ENCODE measurements at regions not wholly inside any gene's neighbourhood (a gene's known extent, or its start where the extent isn't known, plus 50 kb on each side); places are given as distances from the start of the nearest gene placed in this dataset.
"Not testable (repeated sequence)": the region's sequence is repeated elsewhere in the genome, so short reads cannot be mapped to it uniquely, and the experiment has no call there.

DNA sequence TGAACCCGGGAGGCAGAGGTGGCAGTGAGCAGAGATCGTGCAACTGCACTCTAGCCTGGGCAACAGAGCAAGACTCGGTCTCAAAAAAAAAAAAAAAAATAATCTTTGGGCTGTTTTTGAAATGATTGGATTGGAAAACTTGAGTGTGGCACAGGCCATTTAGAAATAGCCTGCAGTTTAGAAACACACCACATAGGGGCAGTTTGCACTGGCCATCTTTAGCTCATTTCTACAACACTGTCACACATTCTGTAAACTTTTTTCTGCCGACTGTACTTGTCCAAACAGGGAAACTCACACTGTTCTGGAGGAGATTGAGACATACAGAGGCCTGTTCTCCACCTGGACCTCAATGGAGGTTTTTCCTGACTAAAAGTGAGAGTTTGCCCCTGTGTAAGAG is 546.3 kb downstream of the RPIA start:
- not testable (repeated sequence) for DNase-seq

DNA sequence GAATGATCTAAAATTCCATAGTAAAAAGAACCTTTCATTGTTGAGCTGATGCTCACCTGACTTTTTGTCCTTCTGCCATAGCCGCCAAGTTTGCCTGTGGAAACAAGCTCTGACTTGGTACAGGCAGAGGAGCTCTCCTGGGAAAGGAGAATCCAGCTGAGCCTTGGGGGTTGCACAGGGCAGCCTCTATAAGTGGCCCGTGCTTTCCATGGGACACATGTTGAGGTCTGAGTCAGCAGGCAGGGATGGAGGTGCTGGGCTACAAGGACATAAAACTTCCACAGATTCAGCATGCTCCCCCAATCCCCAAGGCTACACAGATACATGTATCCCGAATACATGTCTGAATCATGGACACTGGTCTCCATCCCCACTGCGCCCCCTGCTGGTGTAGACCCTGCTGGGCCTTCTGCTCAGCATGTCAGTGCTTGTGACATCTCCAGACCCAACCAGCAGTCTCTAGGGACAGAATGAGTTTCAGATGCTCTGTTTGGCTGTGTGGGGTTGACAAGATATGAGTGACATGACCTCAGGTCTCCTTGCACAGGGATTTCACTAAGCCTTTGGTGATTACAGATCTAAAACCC is 551.7 kb downstream of the RPIA start:
- not testable (repeated sequence) for DNase-seq

DNA sequence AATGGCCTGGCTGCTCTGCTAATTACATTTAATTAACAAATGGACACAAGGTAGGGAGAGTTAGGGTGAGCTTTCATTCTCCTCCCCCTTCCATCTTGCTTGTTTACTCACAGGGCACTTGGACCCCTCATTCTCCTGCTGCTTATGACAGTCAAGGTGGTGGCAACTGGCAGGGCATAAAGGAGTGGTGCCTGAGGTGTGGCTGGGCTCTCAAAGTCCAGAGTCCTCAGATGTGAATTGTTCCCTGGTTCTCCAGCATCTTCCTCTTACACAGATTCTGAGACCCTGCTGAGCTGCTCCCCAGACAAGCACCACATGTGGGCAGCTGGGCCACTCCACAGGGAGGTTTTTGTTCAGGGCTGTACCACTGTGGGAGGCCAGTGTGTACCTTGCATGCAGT is 552.9 kb downstream of the RPIA start:
- DNase-seq, result not testable (repeated sequence)

DNA sequence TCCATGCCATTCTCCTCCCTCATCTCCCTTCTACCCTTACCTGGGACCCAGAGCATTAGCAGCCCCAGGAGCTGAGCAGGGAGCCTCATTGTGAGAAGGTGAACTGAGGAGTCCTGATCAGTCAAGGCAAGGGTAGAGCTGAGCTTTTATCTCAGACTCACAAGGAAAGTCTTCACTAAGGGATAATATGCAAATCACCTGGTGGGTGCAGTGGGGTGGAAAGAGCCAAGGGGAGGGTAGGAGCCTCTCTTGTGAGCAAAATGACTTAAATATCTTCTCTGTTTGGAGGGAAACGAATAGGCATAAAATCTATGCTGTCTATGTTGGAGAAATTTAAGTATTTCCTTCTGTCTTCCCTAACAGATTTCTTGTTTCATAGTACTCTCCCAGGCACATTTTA is 554.0 kb downstream of the RPIA start:
- DNase-seq, result not testable (repeated sequence)

DNA sequence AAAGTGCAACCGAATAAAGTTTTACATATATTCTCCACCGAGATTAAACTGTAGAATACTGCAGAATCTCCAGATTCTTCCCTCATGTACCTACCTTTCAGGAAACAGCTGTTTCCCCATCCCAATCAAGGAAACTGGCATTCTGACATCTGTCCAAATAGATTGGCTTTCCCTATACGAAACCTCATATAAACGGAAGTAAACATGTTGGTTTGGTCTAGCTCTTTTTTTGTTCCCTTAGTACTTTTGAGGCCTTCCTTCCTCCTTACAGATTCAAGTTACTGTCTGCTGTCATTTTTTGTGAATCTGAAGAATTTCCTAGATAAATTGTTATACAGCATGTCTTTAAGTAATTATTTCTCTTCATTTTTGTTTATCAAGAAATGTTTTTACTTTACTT is 554.6 kb downstream of the RPIA start:
- not testable (repeated sequence) for DNase-seq

DNA sequence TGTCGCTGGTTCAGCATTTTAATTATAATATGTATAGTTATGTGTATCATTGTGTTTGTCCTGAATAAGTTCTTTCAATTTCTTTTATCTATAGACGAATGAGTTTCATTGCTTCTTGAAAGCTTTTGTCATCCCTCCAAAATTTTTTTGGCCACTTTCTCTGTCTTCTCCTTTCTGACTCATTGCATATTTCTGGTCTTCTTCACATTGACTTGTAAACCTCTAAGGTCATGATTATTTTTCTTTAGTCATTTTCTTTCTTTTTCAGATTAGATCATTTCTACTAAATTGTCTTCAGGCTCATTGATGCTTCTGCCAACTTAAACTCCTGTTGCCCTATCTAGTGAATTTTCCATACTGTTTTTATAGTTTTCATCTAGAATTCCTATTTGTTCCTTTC is 555.1 kb downstream of the RPIA start:
- DNase-seq, result not testable (repeated sequence)

DNA sequence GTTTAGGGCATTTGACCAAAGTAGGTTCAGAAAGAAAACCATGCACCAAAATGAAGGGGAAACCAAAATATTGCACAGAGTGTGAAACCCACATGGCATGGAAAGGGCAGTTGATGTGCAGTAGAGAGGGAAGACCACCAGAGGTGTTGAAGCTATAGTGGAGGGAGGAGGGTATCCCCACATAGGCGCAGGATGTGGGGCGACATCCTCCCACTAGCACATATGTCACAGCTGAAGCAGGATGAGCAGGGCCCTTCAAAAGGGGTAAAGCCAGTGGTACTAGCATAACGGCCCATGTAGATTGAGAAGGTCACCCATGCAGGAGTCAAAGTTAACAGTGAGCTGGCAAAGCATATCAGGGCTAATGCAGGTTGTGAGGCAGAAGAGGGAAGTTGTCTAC is 563.5 kb downstream of the RPIA start:
- DNase-seq, result not testable (repeated sequence)

DNA sequence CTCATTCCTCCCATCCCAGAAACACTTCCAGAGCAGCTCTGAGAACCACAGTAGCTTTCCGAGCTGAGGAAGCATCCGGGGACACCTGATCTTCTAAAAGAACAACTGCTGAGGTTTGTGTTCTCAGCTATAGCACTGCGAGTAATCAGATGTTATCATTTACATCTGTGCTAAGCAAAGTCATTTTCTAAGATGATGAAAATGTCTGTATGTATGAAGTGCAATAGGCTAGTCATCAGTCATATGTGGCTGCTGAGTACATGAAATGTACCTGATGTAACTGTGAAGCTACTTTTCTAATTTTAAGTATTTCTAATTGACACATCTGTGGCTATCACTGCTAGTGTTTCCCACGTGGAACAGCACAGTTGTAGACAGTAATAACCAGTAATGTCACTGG is 582.0 kb downstream of the RPIA start:
- not testable (repeated sequence) for DNase-seq

DNA sequence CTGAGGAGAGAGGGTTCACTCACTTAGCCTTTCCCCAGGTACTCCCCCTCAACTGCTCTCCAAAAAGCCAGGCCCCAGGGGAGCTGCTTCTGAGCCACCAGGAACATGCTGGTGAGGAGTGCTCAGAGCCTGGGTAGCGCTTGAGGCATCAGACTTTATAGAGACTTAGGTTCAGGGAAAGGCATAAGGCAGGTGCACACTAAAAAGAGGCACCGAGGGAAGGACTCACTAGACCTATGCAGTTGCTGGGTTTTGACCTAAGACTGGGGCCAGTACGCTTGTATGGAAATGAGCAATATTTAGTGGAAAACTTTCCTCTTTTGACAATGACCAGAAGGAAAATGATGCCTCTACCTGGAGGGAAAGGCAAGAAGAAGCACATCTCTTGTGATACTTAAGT is 589.1 kb downstream of the RPIA start:
- not testable (repeated sequence) for DNase-seq

DNA sequence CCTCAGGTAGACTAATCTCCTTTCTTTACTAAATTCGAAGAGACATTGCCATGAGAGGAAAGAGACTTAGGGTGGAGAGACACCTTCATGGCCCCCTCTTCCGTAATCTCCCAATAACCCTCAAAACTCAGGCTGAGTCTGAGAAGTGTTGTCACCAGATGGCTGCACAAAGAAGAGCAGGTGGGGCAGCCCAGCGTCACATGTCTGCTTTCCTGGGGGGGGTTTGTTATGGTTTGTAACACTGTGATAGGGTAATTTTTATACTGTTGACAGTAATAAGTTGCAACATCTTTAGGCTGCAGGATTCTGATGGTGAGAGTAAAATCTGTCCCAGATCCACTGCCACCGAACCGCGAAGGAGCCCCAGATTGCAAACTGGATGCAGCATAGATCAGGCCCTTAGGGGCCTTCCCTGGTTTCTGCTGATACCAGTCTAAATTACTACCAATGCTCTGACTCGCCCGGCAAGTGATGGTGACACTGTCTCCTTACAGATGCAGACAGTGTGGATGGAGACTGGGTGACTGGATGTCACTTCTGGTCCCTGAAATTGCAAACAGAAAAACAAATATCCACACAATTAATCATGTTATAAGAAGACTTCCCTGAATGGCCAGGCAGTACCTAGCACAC is 595.1 kb downstream of the RPIA start:
- DNase-seq, result not testable (repeated sequence)

DNA sequence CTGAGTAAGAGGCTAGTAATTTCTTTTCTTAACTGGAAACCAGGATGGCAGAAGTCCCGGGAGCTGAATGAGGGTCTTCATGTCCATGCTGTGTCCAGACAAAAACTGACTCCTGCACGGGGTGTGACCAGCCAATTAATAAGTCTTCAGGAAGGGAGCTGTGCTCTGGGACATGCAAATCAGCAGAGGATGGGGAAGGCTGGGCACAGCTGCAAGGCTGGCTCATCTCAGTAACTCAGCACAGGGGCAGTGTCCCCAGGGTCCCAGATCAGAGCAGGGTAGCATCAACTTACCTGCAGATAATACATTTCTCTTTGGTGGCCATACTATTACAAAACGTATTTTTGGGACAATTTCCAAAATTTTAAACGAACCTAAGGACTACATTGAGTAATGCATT is 595.6 kb downstream of the RPIA start:
- not testable (repeated sequence) for DNase-seq

DNA sequence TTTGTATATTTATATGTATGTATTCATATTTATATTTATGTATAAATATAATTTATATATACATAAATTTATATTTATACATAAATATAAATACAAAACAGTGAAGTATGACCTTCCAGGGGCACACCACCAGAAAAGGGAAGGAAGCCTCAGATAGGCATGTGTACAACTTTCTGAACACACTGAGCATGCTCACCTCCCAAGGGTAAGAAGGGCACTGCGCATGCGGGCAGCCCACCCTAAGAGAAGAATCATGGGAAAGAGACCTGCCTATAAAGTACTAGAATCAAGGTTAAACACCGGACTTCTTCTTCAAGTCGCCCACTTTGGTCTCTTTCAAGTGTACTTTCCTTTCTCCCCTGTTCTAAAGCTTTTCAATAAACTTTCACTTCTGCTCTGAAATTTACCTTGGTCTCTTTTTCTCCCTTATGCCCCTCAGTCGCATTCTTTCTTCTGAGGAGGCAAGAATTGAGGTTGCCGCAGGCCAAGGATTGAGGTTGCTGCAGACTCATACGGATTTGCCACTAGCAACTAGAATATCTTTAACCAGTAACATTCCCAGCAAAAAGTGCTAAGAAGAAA is 600.3 kb downstream of the RPIA start:
- not testable (repeated sequence) for DNase-seq

DNA sequence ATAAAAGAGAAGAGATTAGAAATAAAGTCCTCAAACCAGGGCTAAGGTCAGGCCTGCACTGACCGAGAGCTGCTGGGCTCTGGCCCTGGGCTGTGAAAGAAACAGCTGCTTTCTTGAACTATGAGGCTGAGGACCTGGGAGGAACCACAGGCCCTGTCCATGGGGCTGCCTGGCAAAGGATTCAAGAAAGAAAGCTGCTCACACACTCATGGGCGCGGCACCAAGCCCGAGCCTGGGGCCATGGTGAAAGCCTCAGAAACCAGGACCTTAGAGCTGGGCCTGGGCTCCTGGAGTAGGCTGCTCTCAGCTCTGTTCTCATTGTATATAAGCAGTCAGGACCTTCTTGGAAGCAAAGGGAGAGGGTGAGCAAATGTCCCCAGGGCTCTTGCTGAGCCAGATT is 601.9 kb downstream of the RPIA start:
- not testable (repeated sequence) for DNase-seq

DNA sequence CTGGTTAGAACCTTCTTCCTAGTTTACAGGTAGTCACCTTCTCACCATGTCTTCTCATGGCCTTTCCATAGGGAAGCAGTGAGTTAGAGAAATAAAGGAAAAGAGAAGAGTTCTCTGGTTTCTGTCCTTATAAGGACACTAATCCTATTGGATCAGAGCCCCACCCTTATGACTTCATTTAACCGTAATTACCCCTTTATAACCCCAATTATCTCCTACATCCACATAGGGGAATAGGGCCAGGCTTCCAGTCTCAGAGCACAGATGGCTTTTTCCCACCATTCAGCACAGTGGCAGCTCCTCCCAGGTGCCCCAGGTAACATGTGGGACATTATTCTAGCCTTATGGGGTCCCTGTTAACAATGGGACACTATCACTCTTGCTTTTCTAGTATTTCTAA is 602.9 kb downstream of the RPIA start:
- not testable (repeated sequence) for DNase-seq

DNA sequence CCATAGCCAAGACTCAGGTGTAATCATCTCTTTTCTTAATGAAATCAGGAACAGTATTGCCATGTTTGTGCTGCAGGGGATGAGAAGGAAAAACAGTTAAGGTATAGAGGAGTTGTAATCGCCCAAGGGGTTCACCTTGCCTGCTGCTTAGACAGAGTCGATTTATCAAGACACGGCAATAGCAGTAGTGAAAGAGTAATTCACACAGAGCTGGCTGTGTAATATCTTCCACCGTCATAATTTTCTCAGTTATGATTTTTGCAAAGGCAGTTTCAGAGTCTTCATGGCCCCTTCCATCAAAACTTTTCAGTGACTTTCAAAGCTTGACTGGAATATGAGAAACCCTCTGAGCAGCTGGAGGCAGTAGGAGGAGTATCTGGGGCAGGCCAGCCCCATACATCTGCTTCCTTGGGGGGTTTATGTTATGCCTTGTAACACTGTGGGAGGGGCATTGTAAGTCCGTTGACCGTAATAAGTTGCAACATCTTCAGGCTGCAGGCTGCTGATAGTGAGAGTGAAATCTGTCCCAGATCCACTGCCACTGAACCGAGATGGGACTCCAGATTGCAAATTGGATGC is 605.4 kb downstream of the RPIA start:
- not testable (repeated sequence) for DNase-seq

DNA sequence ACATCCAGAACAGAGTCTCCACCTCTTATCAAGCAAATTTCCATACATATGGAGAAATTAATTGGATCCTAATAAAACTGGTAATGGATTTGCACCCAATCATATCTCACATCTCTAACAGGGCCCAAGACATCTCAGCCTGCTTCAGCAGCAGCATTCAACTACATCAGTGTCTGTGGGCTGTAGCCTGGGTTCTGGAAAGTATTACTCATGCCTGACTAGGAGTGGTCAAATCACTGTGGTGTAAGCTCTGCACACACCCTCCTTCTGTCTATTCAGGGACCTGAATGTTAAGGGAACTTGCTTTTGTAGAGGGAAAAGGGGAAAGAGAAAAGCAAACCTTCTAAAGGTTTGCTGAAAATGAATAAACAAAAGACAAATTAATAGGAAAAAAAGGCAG is 607.7 kb downstream of the RPIA start:
- not testable (repeated sequence) for DNase-seq

DNA sequence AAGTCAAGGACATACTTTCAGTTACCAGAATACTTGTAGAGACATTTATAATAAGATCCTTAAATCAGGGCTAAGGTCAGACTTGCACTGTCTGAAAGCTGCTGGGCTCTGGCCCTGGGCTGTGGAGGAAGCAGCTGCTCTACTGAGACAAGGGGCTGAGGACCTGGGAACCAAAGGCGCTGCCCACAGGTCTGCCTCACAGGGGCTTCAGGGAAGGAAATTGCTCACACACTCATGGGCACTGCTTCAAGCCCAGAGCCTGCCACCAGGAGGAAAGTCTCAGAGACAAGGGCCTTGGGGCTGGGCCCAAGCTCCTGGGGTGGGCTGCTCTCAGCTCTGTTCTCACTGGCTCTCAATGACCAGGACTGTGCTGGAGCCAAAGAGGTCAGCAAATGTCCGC is 614.1 kb downstream of the RPIA start:
- not testable (repeated sequence) for DNase-seq

DNA sequence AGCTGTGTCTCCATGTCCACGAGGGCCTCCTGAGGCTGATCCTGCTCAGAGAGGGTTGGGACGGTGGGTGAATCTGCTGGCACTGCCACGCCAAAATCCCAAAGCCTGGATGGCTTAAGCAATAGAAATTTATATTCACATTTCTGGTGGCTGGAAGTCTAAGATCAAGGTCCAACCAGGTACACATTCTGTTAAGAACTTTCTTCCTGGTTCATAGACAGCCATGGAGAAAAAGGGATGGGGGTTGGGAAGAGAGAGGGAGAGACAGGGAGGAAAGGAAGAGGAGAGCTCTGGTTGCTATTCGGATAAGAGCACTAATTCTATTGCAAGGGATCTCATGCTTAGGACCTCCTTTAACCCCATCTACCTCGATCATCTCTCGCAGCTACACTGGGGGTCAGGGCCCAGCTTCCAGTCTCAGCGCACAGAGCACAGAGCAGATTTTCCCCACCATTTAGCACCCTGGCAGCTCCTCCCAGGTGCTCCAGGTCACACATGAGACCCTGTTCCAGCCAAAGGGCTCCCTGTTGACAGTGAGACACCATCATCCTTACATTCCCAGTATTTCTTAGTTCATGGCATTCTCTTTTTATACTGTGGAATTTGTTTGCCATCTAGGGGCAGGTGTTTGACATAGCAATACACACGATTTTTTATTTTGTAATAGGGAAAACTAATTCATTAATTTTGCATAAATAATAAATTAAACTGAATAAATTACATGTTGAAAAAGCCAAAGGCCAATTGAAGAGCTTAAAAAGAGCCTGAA is 615.6 kb downstream of the RPIA start:
- DNase-seq, result not testable (repeated sequence)

DNA sequence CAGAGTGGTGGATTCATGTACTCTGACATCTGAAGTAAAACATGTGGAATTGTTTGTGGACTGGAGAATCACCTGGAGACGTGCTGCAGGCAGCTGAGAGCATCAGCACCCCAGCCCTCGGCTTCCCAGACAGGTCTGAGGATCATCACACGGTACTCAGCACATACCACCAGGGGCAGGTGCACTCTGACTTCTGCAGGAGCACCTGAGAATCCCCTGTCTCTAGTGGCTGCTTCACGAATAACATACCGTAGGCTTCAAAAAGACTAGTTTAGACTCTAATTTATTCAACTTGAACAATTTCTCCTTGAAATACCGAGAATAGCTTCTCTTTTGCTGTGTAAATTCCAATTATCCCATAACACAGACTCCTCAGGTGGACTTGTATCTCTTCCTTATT is 627.5 kb downstream of the RPIA start:
- DNase-seq, result not testable (repeated sequence)

DNA sequence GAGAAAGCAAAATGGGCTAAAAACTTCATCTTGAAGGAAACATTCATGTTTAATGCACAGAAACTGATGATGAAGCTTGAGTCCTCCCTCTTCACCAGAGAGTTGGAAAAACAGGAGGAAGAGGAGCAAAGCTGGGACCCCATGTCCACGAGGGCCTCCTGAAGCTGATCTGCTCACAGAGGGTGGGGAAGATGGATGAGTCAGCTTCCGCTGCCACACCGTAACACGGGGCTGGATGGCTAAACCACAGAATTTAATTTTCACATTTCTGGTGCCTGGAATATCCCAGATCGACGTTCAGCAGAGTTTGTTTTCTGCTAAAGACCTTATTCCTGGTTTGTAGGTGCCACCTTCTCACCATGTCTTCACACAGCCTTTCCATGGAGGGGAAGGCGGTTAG is 634.4 kb downstream of the RPIA start:
- not testable (repeated sequence) for DNase-seq

DNA sequence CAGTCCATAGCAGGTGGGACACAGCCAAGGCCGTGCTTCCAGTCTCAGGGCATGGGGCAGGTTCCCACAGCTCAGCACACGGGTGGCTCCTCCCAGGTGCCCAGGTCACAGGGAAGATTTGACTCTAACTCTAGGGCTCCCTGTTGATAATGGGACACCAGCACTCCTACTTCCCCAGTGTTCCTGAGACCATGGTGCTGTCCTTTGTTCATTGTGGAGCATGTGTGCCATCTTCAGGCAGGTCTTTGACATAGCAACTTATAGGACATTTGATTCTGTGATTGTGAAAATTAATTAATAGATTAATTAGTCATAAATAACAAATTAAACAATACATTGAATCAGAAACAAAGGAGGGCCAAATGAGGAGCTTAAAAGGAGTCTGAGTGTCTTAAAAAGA is 635.0 kb downstream of the RPIA start:
- not testable (repeated sequence) for DNase-seq

DNA sequence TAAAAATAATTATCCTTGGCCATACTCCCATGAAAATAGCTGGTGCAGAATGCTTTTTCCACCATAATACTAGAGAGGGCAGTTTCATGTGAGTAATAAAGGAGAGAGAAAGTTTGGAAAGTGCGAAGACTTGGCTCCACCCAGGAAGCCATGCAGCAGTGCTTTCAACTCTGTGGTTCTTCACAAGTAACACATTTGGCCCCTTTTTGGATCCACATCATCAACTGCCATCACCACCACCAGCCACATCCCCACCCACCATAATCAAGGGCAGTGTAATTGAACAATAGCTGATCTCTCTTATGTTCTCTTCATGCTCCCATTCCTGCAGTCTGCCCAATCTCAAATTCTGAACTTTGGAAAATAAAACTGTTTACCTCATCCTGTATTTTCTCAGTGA is 637.3 kb downstream of the RPIA start:
- not testable (repeated sequence) for DNase-seq
